H9 (cell line): ENCODE measurements at regions not wholly inside any gene's neighbourhood (a gene's known extent, or its start where the extent isn't known, plus 50 kb on each side); places are given as distances from the start of the nearest gene placed in this dataset.
A peak's percentile ranks its signal among the peaks of the same experiment; 100 is the strongest.

Source experiments
- DNase-seq: peaks from one replicate; pipeline ENCODE4 v3.0.0-alpha.2; 2017
- H2AFZ ChIP-seq: one replicate; pipeline ENCODE4 v1.6.1; 2013; ENCODE audit warnings: mild to moderate bottlenecking, low read length, control low read depth, moderate library complexity
- H2AK5ac ChIP-seq: 2 replicates; pipeline ENCODE4 v1.6.1; 2013; ENCODE audit warnings: low read length, control low read depth, mixed read lengths; ENCODE audit not compliant: insufficient read length
- H2BK120ac ChIP-seq: one replicate; pipeline ENCODE4 v1.6.1; 2013; ENCODE audit warnings: low read depth, mild to moderate bottlenecking, low read length, control low read depth, inconsistent platforms; ENCODE audit not compliant: poor library complexity, severe bottlenecking
- H2BK12ac ChIP-seq: 2 replicates; pipeline ENCODE4 v1.6.1; 2013; ENCODE audit warnings: low read length, control low read depth, mixed read lengths, low read depth; ENCODE audit not compliant: insufficient read length
- H2BK15ac ChIP-seq: 2 replicates; pipeline ENCODE4 v1.6.1; 2013; ENCODE audit warnings: low read depth, low read length, control low read depth
- H2BK20ac ChIP-seq: one replicate; pipeline ENCODE4 v1.6.1; 2013; ENCODE audit warnings: low read depth, mild to moderate bottlenecking, low read length, control low read depth, inconsistent platforms; ENCODE audit not compliant: poor library complexity, severe bottlenecking
- H2BK5ac ChIP-seq: 2 replicates; pipeline ENCODE4 v1.6.1; 2013; ENCODE audit warnings: low read length, control low read depth, mixed read lengths; ENCODE audit not compliant: insufficient read length
- H3K14ac ChIP-seq: 2 replicates; pipeline ENCODE4 v1.6.1; 2013; ENCODE audit warnings: low read length, control low read depth; ENCODE audit not compliant: insufficient read depth
- H3K18ac ChIP-seq: 2 replicates; pipeline ENCODE4 v1.6.1; 2013; ENCODE audit warnings: low read depth, mild to moderate bottlenecking, mixed read lengths, low read length, control low read depth; ENCODE audit not compliant: insufficient read length
- H3K23ac ChIP-seq: 2 replicates; pipeline ENCODE4 v1.6.1; 2013; ENCODE audit warnings: low read length, control low read depth, mixed read lengths, low read depth; ENCODE audit not compliant: insufficient read length
- H3K23me2 ChIP-seq: 2 replicates; pipeline ENCODE4 v1.6.1; 2013; ENCODE audit warnings: low read depth, mild to moderate bottlenecking, mixed read lengths, low read length, control low read depth; ENCODE audit not compliant: insufficient read length, poor library complexity, severe bottlenecking
- H3K27ac ChIP-seq: 2 replicates; pipeline ENCODE4 v1.5.1; 2013; ENCODE audit warnings: low read length, control low read depth, mixed read lengths, low read depth; ENCODE audit not compliant: insufficient read length
- H3K27me3 ChIP-seq: 2 replicates; pipeline ENCODE4 v1.6.1; 2013; ENCODE audit warnings: low read length, control low read depth, inconsistent platforms; ENCODE audit not compliant: insufficient read depth
- H3K4ac ChIP-seq: 2 replicates; pipeline ENCODE4 v1.6.1; 2013; ENCODE audit warnings: low read depth, mild to moderate bottlenecking, control low read depth, inconsistent platforms, low read length, moderate library complexity
- H3K4me1 ChIP-seq: 2 replicates; pipeline ENCODE4 v1.6.1; 2013; ENCODE audit warnings: low read length, control low read depth, inconsistent platforms; ENCODE audit not compliant: insufficient read depth
- H3K4me2 ChIP-seq: 2 replicates; pipeline ENCODE4 v1.6.1; 2013; ENCODE audit warnings: low read length, control low read depth, mixed read lengths; ENCODE audit not compliant: insufficient read length, insufficient read depth
- H3K56ac ChIP-seq: 2 replicates; pipeline ENCODE4 v1.6.1; 2013; ENCODE audit warnings: low read depth, mild to moderate bottlenecking, mixed read lengths, low read length, control low read depth; ENCODE audit not compliant: insufficient read length
- H3K79me1 ChIP-seq: 2 replicates; pipeline ENCODE4 v1.6.1; 2013; ENCODE audit warnings: low read depth, mild to moderate bottlenecking, moderate library complexity, low read length, control low read depth, inconsistent platforms; ENCODE audit not compliant: insufficient read depth, poor library complexity, severe bottlenecking
- H3K79me2 ChIP-seq: 2 replicates; pipeline ENCODE4 v1.6.1; 2013; ENCODE audit warnings: low read length, control low read depth, inconsistent platforms; ENCODE audit not compliant: insufficient read depth
- H3K9ac ChIP-seq: 2 replicates; pipeline ENCODE4 v1.6.1; 2013; ENCODE audit warnings: low read length, control low read depth, mixed read lengths; ENCODE audit not compliant: insufficient read length; ENCODE audit errors: extremely low read depth
- H3K9me3 ChIP-seq: one replicate; pipeline ENCODE4 v1.6.1; 2013; ENCODE audit warnings: low read depth, low read length, inconsistent platforms; ENCODE audit not compliant: control insufficient read depth
- H3T11ph ChIP-seq: one replicate; pipeline ENCODE4 v1.6.1; 2013; ENCODE audit warnings: mild to moderate bottlenecking, low read length, control low read depth, inconsistent platforms
- H4K20me1 ChIP-seq: one replicate; pipeline ENCODE4 v1.6.1; 2013; ENCODE audit not compliant: control insufficient read depth, insufficient read length, insufficient read depth
- H4K5ac ChIP-seq: 2 replicates; pipeline ENCODE4 v1.6.1; 2013; ENCODE audit warnings: low read depth, mild to moderate bottlenecking, mixed read lengths, low read length, control low read depth; ENCODE audit not compliant: insufficient read length
- H4K8ac ChIP-seq: replicated peaks from 2 replicates; pipeline ENCODE4 v1.6.1; 2013; ENCODE audit warnings: low read length, control low read depth, mixed read lengths, low read depth; ENCODE audit not compliant: insufficient read length
- H4K91ac ChIP-seq: 2 replicates; pipeline ENCODE4 v1.6.1; 2013; ENCODE audit warnings: low read depth, mild to moderate bottlenecking, moderate library complexity, mixed read lengths, low read length, control low read depth; ENCODE audit not compliant: insufficient read length
- H3K27ac Mint-ChIP-seq, 3 experiments: 2 replicates in 2 of 3; 3 replicates in 1 of 3; pipeline ENCODE4 v1.8.0; 2020 to 2021; ENCODE audit warnings: mixed read lengths in 3 of 3, mild to moderate bottlenecking in 1 of 3, moderate library complexity in 1 of 3
- H3K27me3 Mint-ChIP-seq: 2 replicates; pipeline ENCODE4 v1.8.0; 2021; ENCODE audit warnings: low read depth, mild to moderate bottlenecking, moderate library complexity, mixed read lengths
- H3K36me3 Mint-ChIP-seq, 3 experiments: 2 replicates in 2 of 3; 3 replicates in 1 of 3; pipeline ENCODE4 v1.8.0; 2020 to 2021; ENCODE audit warnings: low read depth in 3 of 3, mixed read lengths in 3 of 3; ENCODE audit not compliant: insufficient read depth in 1 of 3
- H3K4me1 Mint-ChIP-seq, 2 experiments: 2 replicates each; pipeline ENCODE4 v1.8.0; 2020; ENCODE audit warnings: mixed read lengths in 2 of 2
- H3K4me3 Mint-ChIP-seq, 2 experiments: 2 replicates in 1 of 2; 3 replicates in 1 of 2; pipeline ENCODE4 v1.8.0; 2020 to 2021; ENCODE audit warnings: mild to moderate bottlenecking in 2 of 2, mixed read lengths in 2 of 2, moderate library complexity in 1 of 2
- H3K9me3 Mint-ChIP-seq, 2 experiments: 2 replicates in 1 of 2; 3 replicates in 1 of 2; pipeline ENCODE4 v1.8.0; 2020; ENCODE audit warnings: mild to moderate bottlenecking in 2 of 2, mixed read lengths in 2 of 2, moderate library complexity in 1 of 2
- CTCF ChIP-seq: fragments of 200-600 bp; sonication (generic); conservative IDR thresholded peaks from 3 replicates; pipeline ENCODE4 v1.8.0; 2021; ENCODE audit warnings: antibody characterized with exemption, mild to moderate bottlenecking
- WGBS: extraction: QIAGEN DNeasy Blood & Tissue Kit; methylation state at CpG from one replicate; pipeline ENCODE4 v1.1.7; 2013; ENCODE audit warnings: missing lambda C conversion rate, low lambda C conversion rate, mixed read lengths; ENCODE audit not compliant: insufficient read length; ENCODE audit errors: extremely low coverage; 5-methylcytosine and 5-hydroxymethylcytosine counted together

GRCh38 chr10:57628592-57629284 lies 639.0 kb downstream of the IPMK start:
- DNase-seq: no peak
- H2AFZ ChIP-seq: no peak overlapping the region

More at GRCh38 chr10:57628592-57629284, 639.0 kb downstream of the IPMK start:
- peaks cover 3% of the 10 kb centered on the region for H3K23me2 ChIP-seq
- peaks cover 32 to 54% of the 10 kb centered on the region in 2 experiments for H3K4me1 Mint-ChIP-seq
- no peak overlapping the region; a peak in 1 of 5 replicates for H3K4me3 Mint-ChIP-seq
- H3K18ac ChIP-seq: no peak overlapping the region
- H3K9me3 ChIP-seq: no peaks in the 10 kb centered on the region
- no peaks in the 10 kb centered on the region for H3K27me3 ChIP-seq
- no peak overlapping the region for H3K9ac ChIP-seq
- no peak overlapping the region for H3K4ac ChIP-seq
- H2BK120ac ChIP-seq: no peak overlapping the region
- peak overlapping the region; percentile 55 to 96 (median 94); a peak in 6 of 7 replicates for H3K27ac Mint-ChIP-seq
- peak overlapping the region; percentile 49 for H3K4me2 ChIP-seq
- H3K23ac ChIP-seq: no peak overlapping the region
- H3K14ac ChIP-seq: no peak overlapping the region
- peak overlapping the region; percentile 91 for H3K27ac ChIP-seq
- H3K4me1 ChIP-seq: peaks cover 2% of the 10 kb centered on the region; the same call in 1 of the 2 replicates
- no peaks in the 10 kb centered on the region for H3K79me1 ChIP-seq
- peak overlapping the region; percentile 79 for H2BK5ac ChIP-seq
- H3K79me2 ChIP-seq: no peaks in the 10 kb centered on the region
- no peak overlapping the region for H2AK5ac ChIP-seq
- H2BK20ac ChIP-seq: no peak overlapping the region
- H2BK12ac ChIP-seq: no peak overlapping the region
- no CpG with 5 or more reads among the region's 3 CpGs for WGBS
- no peak overlapping the region for H3T11ph ChIP-seq
- peak overlapping the region; percentile 63 for H4K5ac ChIP-seq
- no peaks in the 10 kb centered on the region for H3K27me3 Mint-ChIP-seq
- no peaks in the 10 kb centered on the region for H3K36me3 Mint-ChIP-seq
- H4K20me1 ChIP-seq: no peaks in the 10 kb centered on the region
- no peak overlapping the region for H3K56ac ChIP-seq
- TF ChIP-seq CTCF: no peak
- no peak overlapping the region for H2BK15ac ChIP-seq
- H4K8ac ChIP-seq: no peak overlapping the region
- H3K9me3 Mint-ChIP-seq: no peaks in the 10 kb centered on the region
- H4K91ac ChIP-seq: no peak overlapping the region
